Activated naive CD4-positive, alpha-beta T cell (primary cell): ENCODE measurements at regions not wholly inside any gene's neighbourhood (a gene's known extent, or its start where the extent isn't known, plus 50 kb on each side); places are given as distances from the start of the nearest gene placed in this dataset.

Experiments
- DNase-seq, 4 experiments: peaks; one replicate each; lab custom pipeline; 2025; lab: John Stamatoyannopoulos, UW

DNA sequence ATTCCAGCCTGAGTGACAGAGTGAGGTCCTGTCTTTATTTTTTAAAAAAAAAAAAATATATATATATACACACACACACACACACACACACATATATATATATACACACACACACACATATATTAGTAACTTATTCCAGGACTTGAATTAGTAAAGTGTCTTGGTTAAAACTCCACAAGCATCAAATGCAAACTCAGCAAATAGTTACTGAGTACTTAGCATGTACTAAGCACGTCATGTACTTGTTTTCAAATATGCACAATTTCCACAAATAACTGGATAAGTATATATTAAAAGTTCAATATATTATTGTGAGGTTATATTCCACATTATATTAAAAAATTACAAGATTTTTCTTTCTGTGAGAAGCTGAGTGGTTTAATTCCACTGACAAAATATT is 304.7 kb downstream of the ZEB2 start:
- no peak for DNase-seq

DNA sequence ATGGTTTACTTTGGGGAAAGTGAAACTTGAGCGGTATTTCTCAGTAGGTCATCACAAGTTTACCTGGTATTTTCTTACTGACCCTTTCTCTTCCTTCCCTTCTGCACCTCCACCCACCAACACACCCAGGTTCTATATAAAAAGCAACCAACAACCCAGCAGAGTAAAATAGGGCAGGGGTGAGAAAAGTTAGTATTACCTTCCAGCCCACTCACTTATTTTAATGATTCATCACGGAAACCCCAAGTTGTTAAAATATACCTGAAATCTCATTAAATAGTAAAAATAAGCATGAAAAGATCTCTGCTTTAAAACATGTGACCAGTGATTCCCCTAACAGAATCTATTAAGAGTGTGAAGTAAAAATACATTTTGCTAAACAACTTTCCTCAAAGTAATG is 306.1 kb downstream of the ZEB2 start:
- DNase-seq, result no peak

DNA sequence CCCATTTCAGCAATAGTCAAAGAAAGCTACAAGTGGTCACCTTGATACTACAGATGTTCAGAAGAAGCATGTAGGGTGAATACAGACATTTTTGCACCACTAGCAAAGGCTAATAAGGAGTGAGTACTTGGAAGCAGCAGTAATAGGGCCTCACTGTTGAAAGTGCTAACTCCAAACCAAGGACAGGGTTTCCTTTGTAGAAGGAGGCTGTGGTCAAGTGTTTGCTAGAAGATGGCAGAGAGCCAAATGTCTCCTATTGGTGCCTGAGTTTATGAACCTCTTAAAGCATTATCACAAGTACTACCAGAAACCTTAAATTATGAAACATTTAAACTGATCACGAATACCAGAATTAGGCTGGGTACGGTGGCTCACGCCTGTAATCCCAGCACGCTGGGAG is 308.1 kb downstream of the ZEB2 start:
- no peak for DNase-seq

DNA sequence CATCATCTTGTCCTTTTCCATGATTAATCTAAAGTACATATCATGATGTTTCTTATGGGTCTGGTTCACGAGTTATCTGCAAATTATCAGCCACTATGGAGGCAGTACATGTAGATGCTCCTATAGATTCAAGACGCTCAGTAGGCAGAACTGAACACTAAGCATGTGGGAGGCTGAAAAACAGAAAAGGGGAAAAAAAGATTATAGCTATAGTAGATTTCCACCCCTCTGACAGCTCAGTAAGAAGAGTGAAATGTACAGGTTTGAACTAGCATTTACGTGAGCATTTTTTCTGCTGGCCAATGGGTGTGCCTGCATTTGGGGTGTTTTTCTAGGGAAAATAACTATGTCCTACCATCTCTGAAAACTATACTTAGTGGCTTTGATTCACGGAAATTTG is 308.9 kb downstream of the ZEB2 start:
- no peak for DNase-seq

DNA sequence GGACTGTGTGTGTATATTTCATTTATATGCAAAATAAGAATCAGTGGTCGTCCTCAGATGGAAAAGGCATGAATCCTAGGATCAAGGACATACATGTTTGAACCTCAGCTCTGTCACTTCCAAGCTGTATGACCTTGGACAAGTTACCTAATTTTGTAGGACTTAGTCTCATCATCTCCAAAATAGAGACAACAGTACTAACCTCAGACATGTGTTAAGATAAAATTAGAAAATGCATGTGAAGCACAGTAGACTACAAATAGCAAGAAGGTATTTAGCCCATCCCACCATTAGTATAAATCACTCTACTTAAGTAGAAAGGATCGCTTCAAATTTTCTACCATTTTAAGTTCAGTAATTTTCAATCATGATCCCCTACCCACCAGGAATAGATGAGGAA is 309.8 kb downstream of the ZEB2 start:
- no peak for DNase-seq

DNA sequence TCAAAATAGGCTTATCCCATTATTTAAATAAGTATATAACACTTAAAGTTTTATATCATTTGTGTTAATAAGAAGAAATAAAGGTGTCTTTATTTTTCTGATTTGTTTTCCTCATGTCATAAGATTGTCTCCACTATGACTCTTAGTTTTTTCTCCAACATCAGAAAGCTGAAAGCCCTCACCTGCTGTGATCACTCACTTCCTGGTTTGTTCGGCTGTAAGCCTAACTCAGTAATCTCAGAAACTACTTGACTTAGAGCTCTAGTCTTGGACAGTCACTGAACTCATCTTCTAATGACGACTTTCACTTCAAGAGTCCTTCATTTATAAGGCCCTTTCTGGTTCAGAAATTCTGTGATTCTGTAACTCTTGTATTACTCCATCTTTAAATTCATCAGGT is 311.0 kb downstream of the ZEB2 start:
- DNase-seq, result no peak

DNA sequence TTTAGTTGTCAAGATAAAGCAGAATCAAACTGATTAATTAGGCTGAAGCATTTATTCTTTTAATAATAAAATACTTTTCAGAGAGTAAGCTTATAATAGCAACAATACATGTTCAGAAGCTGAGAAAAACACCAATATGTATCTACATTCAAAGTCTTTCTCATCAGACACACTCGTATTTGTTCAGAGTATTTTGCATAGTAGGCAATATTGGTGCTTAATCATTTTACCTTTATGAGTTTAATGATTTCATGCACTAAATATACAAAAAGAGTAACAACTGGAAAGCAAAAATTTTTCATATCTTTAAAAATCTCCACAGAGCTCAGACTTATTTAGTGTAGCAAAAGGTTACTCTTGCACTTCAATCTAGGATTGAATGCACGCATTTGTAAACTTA is 313.9 kb downstream of the ZEB2 start:
- DNase-seq, result no peak

DNA sequence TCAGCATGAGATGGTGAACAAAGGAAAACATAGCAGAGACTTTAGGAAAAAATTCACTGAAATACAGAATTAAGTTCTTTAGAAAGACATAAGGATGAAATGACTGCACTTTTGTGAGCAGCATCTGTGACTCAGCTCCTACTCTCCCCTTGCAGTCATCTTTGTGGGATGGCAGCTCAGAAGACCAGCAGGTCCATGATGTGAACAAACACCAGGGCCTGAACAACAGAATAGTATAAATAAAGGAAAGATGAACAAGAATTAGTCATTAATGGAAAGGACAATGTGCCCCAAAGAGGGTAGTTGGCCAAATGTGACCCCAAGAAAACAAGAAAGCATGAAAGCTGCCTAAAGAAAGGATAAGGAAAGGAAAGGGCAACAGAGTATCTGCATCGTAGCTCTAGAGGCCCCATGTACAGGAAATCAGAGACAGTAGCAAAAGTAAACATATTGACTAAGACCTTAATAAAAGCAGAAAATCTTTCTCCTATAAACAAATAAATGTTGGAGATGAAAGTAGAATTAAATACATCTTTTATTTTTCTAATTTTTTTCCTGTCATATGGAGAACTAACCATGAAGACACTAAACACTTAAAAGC is 318.0 kb downstream of the ZEB2 start:
- DNase-seq, result no peak

DNA sequence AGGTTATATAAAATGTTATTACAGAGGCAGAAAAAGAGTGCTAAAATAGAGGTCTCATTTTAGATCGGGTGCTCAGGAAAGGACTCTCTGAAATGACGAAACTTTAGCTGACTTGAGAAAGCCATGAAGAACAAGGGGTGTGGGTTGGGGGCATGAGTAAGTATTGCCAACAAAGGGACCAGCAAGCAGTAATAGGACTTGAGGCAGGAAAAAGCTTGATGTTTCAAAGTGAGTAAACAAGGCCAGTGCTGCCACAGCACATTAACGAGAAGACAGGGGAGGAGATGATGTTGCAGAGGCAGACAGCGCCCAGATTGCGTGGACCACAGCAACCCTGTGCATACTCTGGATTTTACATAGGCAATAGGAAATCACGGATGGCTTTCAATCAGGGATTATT is 318.8 kb downstream of the ZEB2 start:
- no peak for DNase-seq

DNA sequence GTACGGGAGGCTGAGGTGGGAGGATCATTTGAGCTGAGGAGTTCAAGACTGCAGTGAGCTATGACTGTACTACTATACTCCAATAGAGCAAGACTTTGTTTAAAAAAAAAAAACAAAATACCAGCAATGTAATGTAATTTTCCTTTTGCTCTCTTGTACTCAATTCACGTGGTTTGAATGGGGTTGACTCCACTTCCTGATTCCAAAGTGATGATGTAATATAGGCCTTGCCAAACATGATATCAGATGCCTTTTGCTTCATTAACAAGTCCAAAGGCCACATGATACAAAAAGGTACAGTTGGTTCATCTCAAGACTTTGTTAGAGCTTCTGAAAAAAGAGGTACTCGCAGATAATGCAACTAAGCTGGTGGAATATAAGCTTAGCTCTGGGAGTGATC is 321.8 kb downstream of the ZEB2 start:
- DNase-seq, result no peak

DNA sequence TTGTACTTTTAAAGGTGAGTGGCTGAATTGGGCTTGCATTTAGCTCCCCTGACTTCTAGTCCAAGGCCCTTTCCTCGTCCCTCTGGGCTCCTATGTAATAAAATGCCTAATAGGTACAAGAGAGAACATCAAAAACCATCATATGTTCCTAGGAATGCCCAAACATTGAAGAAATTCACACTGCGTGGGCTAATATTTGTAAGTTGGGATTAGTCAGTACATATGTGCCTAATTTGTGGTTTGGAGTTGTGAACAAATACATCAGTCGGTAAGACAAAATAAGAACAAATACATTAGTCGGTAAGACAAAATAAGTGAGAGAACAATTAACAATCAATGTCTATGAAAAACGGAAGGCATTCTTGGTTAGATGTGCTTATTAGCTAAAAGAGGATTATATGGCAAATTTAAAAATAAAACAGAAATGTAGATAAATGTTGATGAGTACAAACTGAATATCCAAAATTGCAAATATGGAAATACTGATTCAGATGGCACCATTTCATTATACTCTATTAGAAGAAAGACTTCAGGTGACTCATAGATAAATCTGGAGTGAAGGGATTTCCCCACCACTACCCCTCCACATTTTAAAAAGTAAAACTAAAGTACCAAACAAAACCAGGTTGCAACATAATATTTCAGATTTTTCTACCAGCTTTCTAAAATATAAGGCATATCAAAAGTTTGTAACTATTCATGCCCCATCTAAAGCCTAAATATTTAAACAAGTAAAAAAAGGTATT is 325.4 kb downstream of the ZEB2 start:
- DNase-seq, result no peak

DNA sequence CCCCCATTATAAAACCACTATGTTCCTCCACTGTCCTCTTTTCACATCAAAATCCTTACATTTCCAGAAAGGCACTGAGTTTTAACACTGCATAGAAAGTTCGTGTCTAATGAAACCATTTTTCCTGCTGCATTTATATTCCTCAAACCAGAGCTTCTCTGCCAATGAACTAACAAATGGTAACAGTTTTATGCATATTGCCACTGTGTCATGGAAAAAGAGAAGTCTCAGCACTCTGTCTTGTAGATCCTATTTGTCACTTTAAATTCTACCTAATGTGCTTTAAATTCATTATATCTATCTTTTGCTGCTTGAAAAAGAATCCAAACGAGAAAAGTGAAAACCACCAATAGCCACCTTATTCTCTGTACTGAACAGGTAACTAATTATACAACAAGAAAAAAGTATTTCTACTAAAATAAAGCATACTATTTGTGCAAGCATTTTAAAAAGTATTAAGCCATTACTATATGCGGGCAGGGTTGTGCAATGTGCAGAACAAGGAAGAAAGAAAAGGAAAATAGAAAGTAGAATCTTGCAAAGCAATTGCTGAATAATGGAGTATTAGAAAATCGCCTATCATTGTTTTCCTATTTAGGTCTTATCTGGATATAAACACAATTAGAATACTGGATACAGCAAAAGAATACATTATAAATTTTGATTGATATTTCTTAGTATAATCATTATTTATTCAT is 328.9 kb downstream of the ZEB2 start:
- DNase-seq, result no peak

DNA sequence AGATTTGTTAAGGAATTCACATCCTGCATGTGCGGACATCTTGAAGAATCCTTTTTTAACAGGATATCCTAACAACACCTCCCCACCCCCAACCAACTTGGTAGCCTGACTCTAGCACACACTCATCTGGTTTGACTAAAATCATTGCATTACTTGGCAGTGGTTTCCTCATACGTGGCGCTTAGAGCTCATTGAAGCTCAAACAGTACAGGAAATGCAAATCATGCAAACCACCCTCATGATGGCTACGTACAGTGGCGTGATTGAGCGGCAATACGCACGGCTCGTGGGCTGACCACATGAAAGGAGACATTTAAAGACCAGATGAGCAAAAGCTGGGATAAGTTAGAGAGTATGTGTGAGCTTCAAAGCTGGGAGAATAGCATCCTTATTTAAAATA is 336.2 kb downstream of the ZEB2 start:
- peak; percentile 2 to 34 (median 19) for DNase-seq

DNA sequence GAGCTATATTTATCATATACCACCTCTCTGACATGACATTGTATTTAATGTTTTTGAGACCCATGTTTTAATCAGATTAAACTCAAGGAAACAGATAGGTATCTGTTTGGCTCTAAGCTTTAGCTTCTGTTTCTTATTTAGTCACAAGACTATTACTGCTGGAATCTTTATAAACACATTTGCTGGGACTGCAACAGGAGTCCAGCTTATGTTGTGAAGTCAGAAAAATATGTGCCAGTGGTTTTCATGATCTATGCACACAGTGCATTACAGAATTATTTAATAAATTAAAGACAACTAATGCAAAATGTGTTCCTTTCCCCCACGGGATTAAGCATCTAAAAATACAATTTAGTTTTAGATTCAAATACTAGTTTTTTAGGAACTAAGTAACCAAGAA is 338.9 kb downstream of the ZEB2 start:
- no peak for DNase-seq

DNA sequence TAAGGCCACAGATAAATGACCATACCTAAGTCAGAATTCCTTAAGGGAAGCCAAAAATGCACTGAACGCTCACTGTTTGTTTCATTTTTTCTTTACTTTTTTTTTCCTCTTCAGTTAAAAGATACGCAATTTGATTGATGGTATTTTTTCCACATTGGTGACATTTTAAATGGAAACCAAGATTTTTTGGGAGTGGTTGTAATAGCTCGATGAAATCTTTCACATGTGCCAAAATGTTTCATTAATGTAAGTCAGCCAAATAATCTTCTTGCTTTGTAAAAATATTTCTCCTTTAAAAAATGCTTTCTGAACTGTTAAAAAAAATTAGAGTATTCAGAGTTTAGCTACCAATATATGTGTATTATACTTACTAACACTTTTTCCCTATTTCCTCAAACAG is 339.8 kb downstream of the ZEB2 start:
- no peak for DNase-seq

DNA sequence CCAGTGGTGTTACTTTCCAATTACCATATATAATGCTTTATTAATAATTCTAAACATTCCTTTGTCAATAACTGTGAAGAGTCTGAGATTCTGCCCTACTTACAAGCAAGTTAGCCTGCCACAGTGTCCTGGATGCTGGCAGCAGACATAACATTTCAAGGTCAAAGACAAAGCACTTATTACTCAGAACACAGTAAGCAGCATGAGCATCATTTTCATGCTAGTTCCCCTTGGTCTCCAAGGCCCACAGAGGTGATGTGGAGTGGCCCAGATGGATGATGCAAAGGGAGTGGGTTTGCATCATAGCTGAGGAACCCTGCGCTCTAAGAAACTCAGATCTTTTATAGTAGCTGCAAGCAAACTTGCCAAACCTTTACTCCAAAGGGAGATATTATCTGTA is 349.7 kb downstream of the ZEB2 start:
- no peak for DNase-seq

DNA sequence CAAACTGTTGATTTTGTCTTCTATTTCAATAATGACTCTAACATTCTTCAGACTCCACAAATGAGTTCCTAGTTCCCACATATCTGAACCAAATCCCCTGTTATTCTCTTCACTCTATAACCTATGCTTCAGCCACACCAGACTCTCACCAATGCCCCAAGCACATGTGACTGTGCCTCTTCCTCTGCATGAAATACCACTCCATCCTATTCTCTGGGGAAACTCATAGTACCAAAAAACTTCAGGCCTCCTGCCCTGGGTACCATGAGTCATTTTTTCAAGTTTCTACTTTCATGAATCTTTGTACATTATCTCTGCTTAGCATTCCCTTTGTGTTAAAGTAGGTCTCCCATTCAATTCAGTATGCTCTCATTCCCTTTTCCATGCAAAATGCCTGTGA is 353.2 kb downstream of the ZEB2 start:
- no peak for DNase-seq

DNA sequence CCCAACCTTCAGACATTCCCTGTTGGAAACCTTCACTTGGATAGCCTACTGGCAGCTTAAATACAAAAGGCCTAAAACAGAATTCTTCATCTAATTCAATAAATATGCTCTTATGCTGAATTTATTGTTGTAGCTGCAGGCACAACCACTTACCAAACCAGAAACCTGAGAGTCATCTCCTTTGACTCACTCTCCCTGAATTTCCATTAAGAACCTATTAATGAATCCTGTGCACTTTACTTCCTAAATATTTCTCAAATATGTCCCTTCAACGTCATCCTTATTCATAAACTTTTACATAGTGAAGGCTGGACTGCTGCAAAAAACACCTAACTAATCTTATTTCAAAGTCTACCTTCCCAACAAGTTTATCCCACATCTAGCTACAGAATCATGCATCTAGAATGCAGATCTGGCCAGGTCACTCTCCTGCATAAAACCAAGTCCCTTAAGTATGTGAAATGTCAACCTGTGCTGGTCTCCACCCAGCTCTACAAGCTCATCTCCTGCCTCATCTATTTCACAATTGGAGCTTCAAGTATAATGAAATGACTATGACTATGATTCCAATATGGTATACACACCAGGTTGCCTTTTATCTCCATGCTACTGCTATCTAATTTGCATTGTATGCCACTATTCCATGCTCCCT is 354.2 kb downstream of the ZEB2 start:
- no peak for DNase-seq

DNA sequence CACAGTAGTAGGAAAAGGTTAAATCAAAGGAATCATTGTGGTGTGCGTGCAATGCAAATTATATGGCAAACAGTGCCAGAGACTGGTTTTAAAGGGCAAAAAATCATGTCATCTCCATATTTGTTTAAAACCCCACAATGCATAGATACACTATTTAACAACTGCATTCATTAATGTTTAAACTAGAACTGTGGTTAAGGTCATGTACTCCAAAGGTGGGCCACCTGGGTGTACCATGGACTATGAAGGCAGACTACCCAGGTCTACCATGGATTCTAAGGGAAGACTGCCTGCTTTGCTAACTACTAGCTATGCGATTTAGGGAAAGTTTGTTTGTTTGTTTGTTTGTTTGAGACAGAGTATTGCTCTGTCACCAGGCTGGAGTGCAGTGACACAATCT is 356.3 kb downstream of the ZEB2 start:
- DNase-seq, result no peak

DNA sequence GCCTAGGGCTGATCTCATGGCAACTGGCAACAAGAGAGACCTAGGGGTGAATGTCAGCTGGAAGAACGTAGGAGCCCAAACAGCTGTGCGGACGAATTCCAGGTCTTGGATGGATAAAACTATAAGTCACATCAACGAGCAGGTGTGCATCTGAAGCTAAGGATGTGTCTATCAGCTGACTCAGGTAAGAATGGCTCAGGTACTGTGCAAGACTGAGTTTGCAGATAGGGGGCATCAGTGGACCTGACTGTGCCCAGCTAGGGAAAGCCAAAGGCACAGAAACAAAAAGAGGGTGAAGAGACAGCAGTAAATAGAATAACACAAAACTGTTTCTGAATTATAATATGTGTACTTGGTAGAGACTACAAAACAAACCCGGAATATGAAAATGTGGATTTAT is 357.3 kb downstream of the ZEB2 start:
- no peak for DNase-seq

DNA sequence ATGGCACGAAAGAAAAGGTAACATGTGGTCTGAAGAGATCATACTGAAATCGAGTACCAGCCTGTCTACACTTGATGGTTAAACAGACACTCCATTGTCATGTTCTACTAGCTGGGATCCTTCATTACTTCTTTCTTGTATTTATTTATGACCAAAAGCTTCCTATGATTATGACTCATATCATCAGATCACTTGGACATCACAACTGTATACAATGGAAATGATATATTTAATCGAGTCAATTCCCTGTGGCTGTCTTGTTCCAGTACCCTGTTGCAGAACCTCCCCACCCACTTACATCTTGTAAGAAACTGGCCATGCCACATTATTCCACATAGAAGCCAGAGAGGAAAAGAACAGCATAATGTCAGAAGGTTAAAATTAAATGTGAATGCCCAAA is 358.9 kb downstream of the ZEB2 start:
- no peak for DNase-seq

DNA sequence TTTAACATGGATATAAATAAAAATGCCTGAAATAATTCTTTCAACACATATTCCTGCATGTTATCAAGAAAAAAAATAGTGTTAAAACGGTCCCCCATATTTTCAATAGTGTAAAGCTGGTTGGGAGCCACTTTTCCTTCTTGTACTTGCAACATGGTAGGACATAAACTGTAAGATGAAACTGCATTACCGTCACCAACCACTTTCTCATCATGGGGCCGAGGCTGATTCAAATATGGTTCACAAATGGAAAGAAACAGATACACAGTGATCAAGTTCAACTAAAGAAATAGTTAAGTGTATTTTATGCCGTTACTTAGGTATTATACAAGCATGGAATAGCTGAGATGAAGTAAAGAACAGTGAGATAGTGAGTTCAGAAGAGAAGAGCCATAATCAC is 360.7 kb downstream of the ZEB2 start:
- DNase-seq, result no peak

DNA sequence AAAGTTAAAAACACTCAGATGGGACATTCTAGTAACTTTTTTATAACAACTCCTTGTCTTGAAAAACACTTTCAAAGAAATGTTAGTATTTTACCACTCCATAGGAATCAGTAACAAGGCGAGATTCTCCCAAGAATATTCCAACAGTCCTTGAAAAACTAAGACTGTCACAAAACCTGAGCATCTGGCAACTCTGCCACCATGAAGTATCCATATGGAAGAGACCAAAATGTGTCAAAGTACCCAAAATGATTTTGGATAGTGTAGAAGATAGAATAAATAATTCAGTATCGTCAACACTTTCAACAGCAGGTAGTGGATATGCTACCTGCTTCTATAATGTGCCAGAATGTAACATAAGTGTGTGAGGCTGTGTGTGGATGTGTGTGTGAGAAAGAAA is 361.8 kb downstream of the ZEB2 start:
- no peak for DNase-seq
